ENCODE measurements at regions not wholly inside any gene's neighbourhood (a gene's known extent, or its start where the extent isn't known, plus 50 kb on each side); places are given as distances from the start of the nearest gene placed in this dataset.

- H3K9me3 ChIP-seq: no peaks in the 10 kb centered on the region
- no peak overlapping the region for H3K4me3 ChIP-seq
- no peak for FAIRE-seq
- TF ChIP-seq RFX5 (IDR thresholded peaks at IDR 0.05): no peak
- peak; percentile 66 to 84; a peak in 3 of 4 replicates for TF ChIP-seq CEBPB (IDR thresholded peaks at IDR 0.05)
- H3K4me1 ChIP-seq: no peaks in the 10 kb centered on the region
- ChIA-PET POLR2A (no interaction called here), CTCF (no interaction called here)
- no peak for ATAC-seq
- peak in 1 of 2 experiments; percentile 30 for DNase-seq (ENCODE audit: low read depth in 1 of 2, low spot score in 1 of 2)
- 54% methylated on average over 3 of the region's 3 CpGs for WGBS (ENCODE audit: missing lambda C conversion rate)
- no peak overlapping the region for H3K27ac ChIP-seq
- H3K4me2 ChIP-seq: no peak overlapping the region
Observed at GRCh38 chr7:94266238-94266644, 128.5 kb upstream of the COL1A2 start.

DNA sequence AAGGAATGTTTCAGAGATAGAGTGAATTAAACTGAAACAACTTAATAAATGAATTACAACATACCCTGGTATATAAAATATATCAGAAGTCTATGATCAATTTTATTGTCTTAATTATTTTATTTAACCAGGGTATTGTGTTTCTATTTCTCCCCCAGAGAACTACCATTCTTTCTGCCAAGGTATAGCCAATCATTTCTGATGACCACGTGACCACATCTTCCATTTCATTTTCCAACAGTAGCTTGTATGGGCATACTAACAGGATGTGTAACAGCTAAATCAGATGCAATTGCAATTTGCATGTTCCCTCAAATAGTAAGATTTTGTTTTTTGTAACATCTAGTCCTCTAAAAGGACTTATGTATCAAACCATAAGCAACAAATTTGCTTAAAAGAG, 123.9 kb upstream of the COL1A2 start:
- WGBS (ENCODE audit: missing lambda C conversion rate): 65% methylated on average over 1 of the region's 1 CpG
- no peak for FAIRE-seq
- CTCF ChIA-PET: no interaction called here

DNA sequence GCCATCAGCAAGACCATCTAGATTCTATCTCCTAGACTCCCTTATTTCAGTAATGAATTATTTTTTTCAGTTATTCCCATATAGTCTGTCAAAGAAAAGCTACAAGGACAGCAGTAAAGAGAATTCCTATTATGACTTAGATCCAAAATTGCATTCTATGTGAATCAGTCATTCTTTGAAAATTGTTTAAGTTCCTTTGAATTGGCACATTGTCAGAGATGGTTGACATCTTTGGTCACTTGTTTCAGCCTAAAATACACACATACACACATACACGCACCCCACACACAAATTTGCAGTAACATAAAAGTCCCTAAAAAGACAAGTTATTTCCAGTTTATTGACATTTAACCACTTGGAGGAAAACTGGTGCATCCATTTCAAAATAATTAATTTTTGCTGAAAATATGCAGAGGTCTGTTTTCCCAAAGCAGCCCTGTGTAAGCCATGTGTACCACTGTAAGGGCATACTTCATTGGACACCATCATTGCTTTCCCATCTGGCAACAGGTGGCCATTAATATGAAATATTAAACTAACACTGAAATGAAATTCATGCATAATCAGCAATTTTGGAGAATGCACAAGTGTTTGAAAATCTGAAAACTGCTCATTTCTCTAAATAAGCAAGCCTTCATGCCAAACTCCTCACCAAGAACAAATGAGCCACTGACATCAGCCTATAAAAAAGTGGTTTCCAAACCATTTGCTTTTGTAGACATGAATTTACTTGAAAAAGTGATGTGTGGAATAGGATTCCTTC, 121.7 kb upstream of the COL1A2 start:
- CTCF ChIA-PET: interaction anchor here (0.7 kb wide), 1 partner anchor 473 kb away, joined by 3 read pairs; no protein-coding TSS in a partner anchor
- 87% methylated on average over 1 of the region's 1 CpG for WGBS (ENCODE audit: missing lambda C conversion rate)
- FAIRE-seq: no peak
- POLR2A ChIA-PET: no interaction called here
- DNase-seq (ENCODE audit: low read depth in 1 of 2, low spot score in 1 of 2): no peak
- 0 out of 3 replicates have a peak, but pooled peaks cover 5% of the 10 kb centered on the region for H3K4me1 ChIP-seq
- H3K4me3 ChIP-seq: no peak overlapping the region
- TF ChIP-seq HMGXB4 (CRISPR knock-in tag; IDR thresholded peaks at IDR 0.05; ENCODE audit: borderline replicate concordance) (no peak), MAFK (IDR thresholded peaks at IDR 0.05; ENCODE audit: partially characterized antibody) (peak; percentile 95)
- no peak overlapping the region for H3K27ac ChIP-seq
- H3K4me2 ChIP-seq: no peak overlapping the region
- no peak for ATAC-seq
- no peaks in the 10 kb centered on the region for H3K9me3 ChIP-seq

More for the DNA sequence above, 123.9 kb upstream of the COL1A2 start:
- Histone ChIP-seq H3K4me2 (no peak overlapping the region), H3K4me1 (no peaks in the 10 kb centered on the region), H3K27ac (no peak overlapping the region), H3K4me3 (no peak overlapping the region), H3K9me3 (no peaks in the 10 kb centered on the region)
- no peak for TF ChIP-seq FOXS1 (CRISPR knock-in tag; IDR thresholded peaks at IDR 0.05)
- no peak for TF ChIP-seq ZSCAN20 (CRISPR knock-in tag; IDR thresholded peaks at IDR 0.05)
- TF ChIP-seq HDAC2 (IDR thresholded peaks at IDR 0.05): no peak
- TF ChIP-seq SREBF2 (IDR thresholded peaks at IDR 0.05): no peak
- no peak for TF ChIP-seq HOXB5 (CRISPR knock-in tag; IDR thresholded peaks at IDR 0.05)
- TF ChIP-seq ZNF302 (CRISPR knock-in tag; IDR thresholded peaks at IDR 0.05): no peak
- TF ChIP-seq TFCP2L1 (CRISPR knock-in tag; IDR thresholded peaks at IDR 0.05): no peak
- no peak for TF ChIP-seq MAFK (IDR thresholded peaks at IDR 0.05; ENCODE audit: partially characterized antibody)
- TF ChIP-seq CBX8 (IDR thresholded peaks at IDR 0.05): no peak
- TF ChIP-seq HMGXB4 (CRISPR knock-in tag; IDR thresholded peaks at IDR 0.05; ENCODE audit: borderline replicate concordance): no peak
- no peak for TF ChIP-seq FOSB (CRISPR knock-in tag; IDR thresholded peaks at IDR 0.05)
- TF ChIP-seq, protein P1, sequence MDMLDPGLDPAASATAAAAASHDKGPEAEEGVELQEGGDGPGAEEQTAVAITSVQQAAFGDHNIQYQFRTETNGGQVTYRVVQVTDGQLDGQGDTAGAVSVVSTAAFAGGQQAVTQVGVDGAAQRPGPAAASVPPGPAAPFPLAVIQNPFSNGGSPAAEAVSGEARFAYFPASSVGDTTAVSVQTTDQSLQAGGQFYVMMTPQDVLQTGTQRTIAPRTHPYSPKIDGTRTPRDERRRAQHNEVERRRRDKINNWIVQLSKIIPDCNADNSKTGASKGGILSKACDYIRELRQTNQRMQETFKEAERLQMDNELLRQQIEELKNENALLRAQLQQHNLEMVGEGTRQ (IDR thresholded peaks at IDR 0.05): no peak
- TF ChIP-seq TP53 (CRISPR knock-in tag; IDR thresholded peaks at IDR 0.05): no peak
- no peak for TF ChIP-seq JUNB (IDR thresholded peaks at IDR 0.05)
- DNase-seq (ENCODE audit: low read depth in 1 of 2, low spot score in 1 of 2) (no peak), ATAC-seq (no peak)
- POLR2A ChIA-PET: no interaction called here
